H9 (cell line): ENCODE measurements at regions not wholly inside any gene's neighbourhood (a gene's known extent, or its start where the extent isn't known, plus 50 kb on each side); places are given as distances from the start of the nearest gene placed in this dataset.

Experiments used
- DNase-seq: peaks from one replicate; pipeline ENCODE4 v3.0.0-alpha.2; 2017
- H2AFZ ChIP-seq: one replicate; pipeline ENCODE4 v1.6.1; 2013; ENCODE audit warnings: mild to moderate bottlenecking, low read length, control low read depth, moderate library complexity
- H2AK5ac ChIP-seq: 2 replicates; pipeline ENCODE4 v1.6.1; 2013; ENCODE audit warnings: low read length, control low read depth, mixed read lengths; ENCODE audit not compliant: insufficient read length
- H2BK120ac ChIP-seq: one replicate; pipeline ENCODE4 v1.6.1; 2013; ENCODE audit warnings: low read depth, mild to moderate bottlenecking, low read length, control low read depth, inconsistent platforms; ENCODE audit not compliant: poor library complexity, severe bottlenecking
- H2BK12ac ChIP-seq: 2 replicates; pipeline ENCODE4 v1.6.1; 2013; ENCODE audit warnings: low read length, control low read depth, mixed read lengths, low read depth; ENCODE audit not compliant: insufficient read length
- H2BK15ac ChIP-seq: 2 replicates; pipeline ENCODE4 v1.6.1; 2013; ENCODE audit warnings: low read depth, low read length, control low read depth
- H2BK20ac ChIP-seq: one replicate; pipeline ENCODE4 v1.6.1; 2013; ENCODE audit warnings: low read depth, mild to moderate bottlenecking, low read length, control low read depth, inconsistent platforms; ENCODE audit not compliant: poor library complexity, severe bottlenecking
- H2BK5ac ChIP-seq: 2 replicates; pipeline ENCODE4 v1.6.1; 2013; ENCODE audit warnings: low read length, control low read depth, mixed read lengths; ENCODE audit not compliant: insufficient read length
- H3K14ac ChIP-seq: 2 replicates; pipeline ENCODE4 v1.6.1; 2013; ENCODE audit warnings: low read length, control low read depth; ENCODE audit not compliant: insufficient read depth
- H3K18ac ChIP-seq: 2 replicates; pipeline ENCODE4 v1.6.1; 2013; ENCODE audit warnings: low read depth, mild to moderate bottlenecking, mixed read lengths, low read length, control low read depth; ENCODE audit not compliant: insufficient read length
- H3K23ac ChIP-seq: 2 replicates; pipeline ENCODE4 v1.6.1; 2013; ENCODE audit warnings: low read length, control low read depth, mixed read lengths, low read depth; ENCODE audit not compliant: insufficient read length
- H3K23me2 ChIP-seq: 2 replicates; pipeline ENCODE4 v1.6.1; 2013; ENCODE audit warnings: low read depth, mild to moderate bottlenecking, mixed read lengths, low read length, control low read depth; ENCODE audit not compliant: insufficient read length, poor library complexity, severe bottlenecking
- H3K27ac ChIP-seq: 2 replicates; pipeline ENCODE4 v1.5.1; 2013; ENCODE audit warnings: low read length, control low read depth, mixed read lengths, low read depth; ENCODE audit not compliant: insufficient read length
- H3K27me3 ChIP-seq: 2 replicates; pipeline ENCODE4 v1.6.1; 2013; ENCODE audit warnings: low read length, control low read depth, inconsistent platforms; ENCODE audit not compliant: insufficient read depth
- H3K4ac ChIP-seq: 2 replicates; pipeline ENCODE4 v1.6.1; 2013; ENCODE audit warnings: low read depth, mild to moderate bottlenecking, control low read depth, inconsistent platforms, low read length, moderate library complexity
- H3K4me1 ChIP-seq: 2 replicates; pipeline ENCODE4 v1.6.1; 2013; ENCODE audit warnings: low read length, control low read depth, inconsistent platforms; ENCODE audit not compliant: insufficient read depth
- H3K4me2 ChIP-seq: 2 replicates; pipeline ENCODE4 v1.6.1; 2013; ENCODE audit warnings: low read length, control low read depth, mixed read lengths; ENCODE audit not compliant: insufficient read length, insufficient read depth
- H3K56ac ChIP-seq: 2 replicates; pipeline ENCODE4 v1.6.1; 2013; ENCODE audit warnings: low read depth, mild to moderate bottlenecking, mixed read lengths, low read length, control low read depth; ENCODE audit not compliant: insufficient read length
- H3K79me1 ChIP-seq: 2 replicates; pipeline ENCODE4 v1.6.1; 2013; ENCODE audit warnings: low read depth, mild to moderate bottlenecking, moderate library complexity, low read length, control low read depth, inconsistent platforms; ENCODE audit not compliant: insufficient read depth, poor library complexity, severe bottlenecking
- H3K79me2 ChIP-seq: 2 replicates; pipeline ENCODE4 v1.6.1; 2013; ENCODE audit warnings: low read length, control low read depth, inconsistent platforms; ENCODE audit not compliant: insufficient read depth
- H3K9ac ChIP-seq: 2 replicates; pipeline ENCODE4 v1.6.1; 2013; ENCODE audit warnings: low read length, control low read depth, mixed read lengths; ENCODE audit not compliant: insufficient read length; ENCODE audit errors: extremely low read depth
- H3K9me3 ChIP-seq: one replicate; pipeline ENCODE4 v1.6.1; 2013; ENCODE audit warnings: low read depth, low read length, inconsistent platforms; ENCODE audit not compliant: control insufficient read depth
- H3T11ph ChIP-seq: one replicate; pipeline ENCODE4 v1.6.1; 2013; ENCODE audit warnings: mild to moderate bottlenecking, low read length, control low read depth, inconsistent platforms
- H4K20me1 ChIP-seq: one replicate; pipeline ENCODE4 v1.6.1; 2013; ENCODE audit not compliant: control insufficient read depth, insufficient read length, insufficient read depth
- H4K5ac ChIP-seq: 2 replicates; pipeline ENCODE4 v1.6.1; 2013; ENCODE audit warnings: low read depth, mild to moderate bottlenecking, mixed read lengths, low read length, control low read depth; ENCODE audit not compliant: insufficient read length
- H4K8ac ChIP-seq: replicated peaks from 2 replicates; pipeline ENCODE4 v1.6.1; 2013; ENCODE audit warnings: low read length, control low read depth, mixed read lengths, low read depth; ENCODE audit not compliant: insufficient read length
- H4K91ac ChIP-seq: 2 replicates; pipeline ENCODE4 v1.6.1; 2013; ENCODE audit warnings: low read depth, mild to moderate bottlenecking, moderate library complexity, mixed read lengths, low read length, control low read depth; ENCODE audit not compliant: insufficient read length
- H3K27ac Mint-ChIP-seq, 3 experiments: 2 replicates in 2 of 3; 3 replicates in 1 of 3; pipeline ENCODE4 v1.8.0; 2020 to 2021; ENCODE audit warnings: mixed read lengths in 3 of 3, mild to moderate bottlenecking in 1 of 3, moderate library complexity in 1 of 3
- H3K27me3 Mint-ChIP-seq: 2 replicates; pipeline ENCODE4 v1.8.0; 2021; ENCODE audit warnings: low read depth, mild to moderate bottlenecking, moderate library complexity, mixed read lengths
- H3K36me3 Mint-ChIP-seq, 3 experiments: 2 replicates in 2 of 3; 3 replicates in 1 of 3; pipeline ENCODE4 v1.8.0; 2020 to 2021; ENCODE audit warnings: low read depth in 3 of 3, mixed read lengths in 3 of 3; ENCODE audit not compliant: insufficient read depth in 1 of 3
- H3K4me1 Mint-ChIP-seq, 2 experiments: 2 replicates each; pipeline ENCODE4 v1.8.0; 2020; ENCODE audit warnings: mixed read lengths in 2 of 2
- H3K4me3 Mint-ChIP-seq, 2 experiments: 2 replicates in 1 of 2; 3 replicates in 1 of 2; pipeline ENCODE4 v1.8.0; 2020 to 2021; ENCODE audit warnings: mild to moderate bottlenecking in 2 of 2, mixed read lengths in 2 of 2, moderate library complexity in 1 of 2
- H3K9me3 Mint-ChIP-seq, 2 experiments: 2 replicates in 1 of 2; 3 replicates in 1 of 2; pipeline ENCODE4 v1.8.0; 2020; ENCODE audit warnings: mild to moderate bottlenecking in 2 of 2, mixed read lengths in 2 of 2, moderate library complexity in 1 of 2
- WGBS: extraction: QIAGEN DNeasy Blood & Tissue Kit; methylation state at CpG from one replicate; pipeline ENCODE4 v1.1.7; 2013; ENCODE audit warnings: missing lambda C conversion rate, low lambda C conversion rate, mixed read lengths; ENCODE audit not compliant: insufficient read length; ENCODE audit errors: extremely low coverage; 5-methylcytosine and 5-hydroxymethylcytosine counted together
- TF ChIP-seq, protein P1 (sequence below): fragments of 200-600 bp; sonication (generic); conservative IDR thresholded peaks from 3 replicates; pipeline ENCODE4 v1.8.0; 2021; ENCODE audit warnings: antibody characterized with exemption, mild to moderate bottlenecking

DNA sequence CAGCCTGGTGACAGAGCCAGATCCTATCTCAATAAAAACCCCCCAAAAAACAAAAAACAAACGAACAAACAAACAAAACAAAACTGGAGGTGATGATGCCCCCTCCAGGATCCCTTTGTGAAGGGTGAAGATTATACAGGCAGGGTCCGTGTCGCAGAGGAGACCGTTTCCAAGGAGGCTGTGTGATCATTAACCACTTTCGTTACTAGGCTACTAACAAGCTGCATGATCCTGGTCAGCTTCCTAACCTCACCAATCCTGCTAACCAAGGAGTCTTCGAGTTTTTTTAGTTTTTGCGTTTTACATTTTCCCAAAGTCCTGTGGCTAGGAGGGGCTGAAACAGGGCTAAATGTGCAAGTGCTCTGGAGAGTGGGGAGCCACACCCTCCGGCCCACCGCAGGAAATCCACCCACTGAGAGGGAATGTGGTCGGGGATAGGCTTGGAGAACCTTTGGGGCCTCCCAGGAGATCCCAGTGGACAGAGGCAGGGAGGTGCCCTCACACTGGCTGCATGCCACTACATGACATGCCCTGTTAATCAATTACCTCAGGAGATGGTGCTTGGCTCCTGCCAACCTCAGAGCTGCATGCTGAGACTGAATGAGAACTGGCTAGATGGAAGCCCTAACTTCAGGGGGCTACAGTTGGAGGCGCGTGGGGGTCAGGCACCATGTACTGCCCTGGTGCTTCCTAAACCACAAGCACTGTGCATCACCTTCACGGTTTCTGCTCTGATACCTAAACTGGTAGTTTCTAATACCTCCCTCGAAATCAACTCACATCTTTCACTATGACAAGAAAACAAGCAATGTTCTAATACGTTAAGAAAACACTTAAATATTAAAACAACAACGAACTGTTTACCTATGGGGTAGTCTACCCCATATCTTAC lies 67.5 kb upstream of the RGPD5 start:
- Mint-ChIP-seq H3K36me3 (no peaks in the 10 kb centered on the region; a peak in 1 of 7 replicates), H3K27me3 (peaks cover 3% of the 10 kb centered on the region), H3K4me1 (peaks cover 6 to 7% of the 10 kb centered on the region in 2 experiments; a peak in 3 of 4 replicates), H3K27ac (no peak overlapping the region; a peak in 2 of 7 replicates), H3K4me3 (no peak overlapping the region), H3K9me3 (no peaks in the 10 kb centered on the region; a peak in 1 of 5 replicates)
- no peaks in the 10 kb centered on the region for H3K27me3 ChIP-seq
- no peak overlapping the region for H3T11ph ChIP-seq
- no peak overlapping the region for H2AK5ac ChIP-seq
- no peak overlapping the region for H3K4me2 ChIP-seq
- H2BK12ac ChIP-seq, result no peak overlapping the region
- no peak overlapping the region for H2AFZ ChIP-seq
- no peak overlapping the region for H2BK5ac ChIP-seq
- H3K27ac ChIP-seq, result no peak overlapping the region
- no peak overlapping the region for H3K56ac ChIP-seq
- 100% methylated on average over 1 of the region's 16 CpGs for WGBS
- no peak for DNase-seq
- H3K18ac ChIP-seq, result no peak overlapping the region
- no peaks in the 10 kb centered on the region for H3K9me3 ChIP-seq
- H3K23ac ChIP-seq, result no peak overlapping the region
- no peak overlapping the region for H2BK15ac ChIP-seq
- no peak overlapping the region for H3K14ac ChIP-seq
- no peak overlapping the region for H3K9ac ChIP-seq
- no peaks in the 10 kb centered on the region for H3K79me1 ChIP-seq
- TF ChIP-seq, protein P1, sequence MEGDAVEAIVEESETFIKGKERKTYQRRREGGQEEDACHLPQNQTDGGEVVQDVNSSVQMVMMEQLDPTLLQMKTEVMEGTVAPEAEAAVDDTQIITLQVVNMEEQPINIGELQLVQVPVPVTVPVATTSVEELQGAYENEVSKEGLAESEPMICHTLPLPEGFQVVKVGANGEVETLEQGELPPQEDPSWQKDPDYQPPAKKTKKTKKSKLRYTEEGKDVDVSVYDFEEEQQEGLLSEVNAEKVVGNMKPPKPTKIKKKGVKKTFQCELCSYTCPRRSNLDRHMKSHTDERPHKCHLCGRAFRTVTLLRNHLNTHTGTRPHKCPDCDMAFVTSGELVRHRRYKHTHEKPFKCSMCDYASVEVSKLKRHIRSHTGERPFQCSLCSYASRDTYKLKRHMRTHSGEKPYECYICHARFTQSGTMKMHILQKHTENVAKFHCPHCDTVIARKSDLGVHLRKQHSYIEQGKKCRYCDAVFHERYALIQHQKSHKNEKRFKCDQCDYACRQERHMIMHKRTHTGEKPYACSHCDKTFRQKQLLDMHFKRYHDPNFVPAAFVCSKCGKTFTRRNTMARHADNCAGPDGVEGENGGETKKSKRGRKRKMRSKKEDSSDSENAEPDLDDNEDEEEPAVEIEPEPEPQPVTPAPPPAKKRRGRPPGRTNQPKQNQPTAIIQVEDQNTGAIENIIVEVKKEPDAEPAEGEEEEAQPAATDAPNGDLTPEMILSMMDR, result no peak
- H3K79me2 ChIP-seq, result no peaks in the 10 kb centered on the region
- no peak overlapping the region for H2BK120ac ChIP-seq
- H2BK20ac ChIP-seq, result no peak overlapping the region
- no peaks in the 10 kb centered on the region for H3K4me1 ChIP-seq
- H3K4ac ChIP-seq, result no peak overlapping the region
- no peak overlapping the region for H4K5ac ChIP-seq
- no peak overlapping the region for H4K8ac ChIP-seq
- no peaks in the 10 kb centered on the region for H3K23me2 ChIP-seq
- no peak overlapping the region for H4K91ac ChIP-seq
- no peaks in the 10 kb centered on the region for H4K20me1 ChIP-seq
